ENCODE measurements at regions not wholly inside any gene's neighbourhood (a gene's known extent, or its start where the extent isn't known, plus 50 kb on each side); places are given as distances from the start of the nearest gene placed in this dataset.
A peak's percentile ranks its signal among the peaks of the same experiment; 100 is the strongest.
"Not testable (repeated sequence)": the region's sequence is repeated elsewhere in the genome, so short reads cannot be mapped to it uniquely, and the experiment has no call there.

GRCh38 chr20:53769041-53769440 lies 175.4 kb upstream of the ZNF217 start:
- TF ChIP-seq CTCF (conservative IDR thresholded peaks at IDR 0.05; ENCODE audit: control insufficient read depth, insufficient read depth, low read depth, low read length) = no peak
- H3K4me3 ChIP-seq (ENCODE audit: control insufficient read depth, low read depth, low read length) = no peak overlapping the region
- DNase-seq (ENCODE audit: low read depth) = no peak

GRCh38 chr20:53768329-53768728 lies 174.7 kb upstream of the ZNF217 start:
- no peak for DNase-seq (ENCODE audit: low read depth)
- TF ChIP-seq CTCF (conservative IDR thresholded peaks at IDR 0.05; ENCODE audit: control insufficient read depth, insufficient read depth, low read depth, low read length) = no peak
- no peak overlapping the region for H3K4me3 ChIP-seq (ENCODE audit: control insufficient read depth, low read depth, low read length)

- TF ChIP-seq CTCF (conservative IDR thresholded peaks at IDR 0.05; ENCODE audit: control insufficient read depth, insufficient read depth, low read depth, low read length) = no peak
- H3K4me3 ChIP-seq (ENCODE audit: control insufficient read depth, low read depth, low read length) = no peak overlapping the region
- DNase-seq (ENCODE audit: low read depth) = no peak
Observed at GRCh38 chr20:53767206-53767930, 173.7 kb upstream of the ZNF217 start.

- TF ChIP-seq CTCF (conservative IDR thresholded peaks at IDR 0.05; ENCODE audit: control insufficient read depth, insufficient read depth, low read depth, low read length) = no peak
- DNase-seq (ENCODE audit: low read depth) = no peak
- H3K4me3 ChIP-seq (ENCODE audit: control insufficient read depth, low read depth, low read length) = no peak overlapping the region
Observed at GRCh38 chr20:53764415-53764800, 170.8 kb upstream of the ZNF217 start.

- peak; percentile 55 for DNase-seq (ENCODE audit: low read depth)
- no peak overlapping the region for H3K4me3 ChIP-seq (ENCODE audit: control insufficient read depth, low read depth, low read length)
- TF ChIP-seq CTCF (conservative IDR thresholded peaks at IDR 0.05; ENCODE audit: control insufficient read depth, insufficient read depth, low read depth, low read length) = no peak
Observed at GRCh38 chr20:53763707-53764414, 170.2 kb upstream of the ZNF217 start.

- not testable (repeated sequence) for H3K4me3 ChIP-seq (ENCODE audit: control insufficient read depth, low read depth, low read length); DNase-seq (ENCODE audit: low read depth)
Observed at GRCh38 chr20:53762423-53762798, 168.8 kb upstream of the ZNF217 start.

GRCh38 chr20:53760025-53760441 lies 166.4 kb upstream of the ZNF217 start:
- TF ChIP-seq CTCF (conservative IDR thresholded peaks at IDR 0.05; ENCODE audit: control insufficient read depth, insufficient read depth, low read depth, low read length) = no peak
- no peak for DNase-seq (ENCODE audit: low read depth)
- no peak overlapping the region for H3K4me3 ChIP-seq (ENCODE audit: control insufficient read depth, low read depth, low read length)

Measured in fibroblast of mammary gland (primary cell).